ENCODE measurements at regions not wholly inside any gene's neighbourhood (a gene's known extent, or its start where the extent isn't known, plus 50 kb on each side); places are given as distances from the start of the nearest gene placed in this dataset.

GRCh38 chr14:85409481-85410210 is 120.3 kb upstream of the FLRT2 start:
- no peaks in the 10 kb centered on the region for H3K4me1 ChIP-seq
- H3K27ac ChIP-seq: no peak overlapping the region
- no peak for ATAC-seq
- intact Hi-C loops (cut with DNase I): no loop called here
- no peaks in the 10 kb centered on the region for H3K27me3 ChIP-seq
- no peak for DNase-seq
- H3K9me3 ChIP-seq: no peaks in the 10 kb centered on the region
- H3K36me3 ChIP-seq: no peaks in the 10 kb centered on the region
- no peak overlapping the region for H3K4me3 ChIP-seq
- TF ChIP-seq, protein P1, sequence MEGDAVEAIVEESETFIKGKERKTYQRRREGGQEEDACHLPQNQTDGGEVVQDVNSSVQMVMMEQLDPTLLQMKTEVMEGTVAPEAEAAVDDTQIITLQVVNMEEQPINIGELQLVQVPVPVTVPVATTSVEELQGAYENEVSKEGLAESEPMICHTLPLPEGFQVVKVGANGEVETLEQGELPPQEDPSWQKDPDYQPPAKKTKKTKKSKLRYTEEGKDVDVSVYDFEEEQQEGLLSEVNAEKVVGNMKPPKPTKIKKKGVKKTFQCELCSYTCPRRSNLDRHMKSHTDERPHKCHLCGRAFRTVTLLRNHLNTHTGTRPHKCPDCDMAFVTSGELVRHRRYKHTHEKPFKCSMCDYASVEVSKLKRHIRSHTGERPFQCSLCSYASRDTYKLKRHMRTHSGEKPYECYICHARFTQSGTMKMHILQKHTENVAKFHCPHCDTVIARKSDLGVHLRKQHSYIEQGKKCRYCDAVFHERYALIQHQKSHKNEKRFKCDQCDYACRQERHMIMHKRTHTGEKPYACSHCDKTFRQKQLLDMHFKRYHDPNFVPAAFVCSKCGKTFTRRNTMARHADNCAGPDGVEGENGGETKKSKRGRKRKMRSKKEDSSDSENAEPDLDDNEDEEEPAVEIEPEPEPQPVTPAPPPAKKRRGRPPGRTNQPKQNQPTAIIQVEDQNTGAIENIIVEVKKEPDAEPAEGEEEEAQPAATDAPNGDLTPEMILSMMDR (IDR thresholded peaks at IDR 0.05): no peak

- TF ChIP-seq, protein P1 (IDR thresholded peaks at IDR 0.05): no peak
Observed at GRCh38 chr14:85412756-85413155, 117.2 kb upstream of the FLRT2 start.

GRCh38 chr14:85413836-85414526 is 116.0 kb upstream of the FLRT2 start:
- Histone ChIP-seq H3K27me3 (no peaks in the 10 kb centered on the region), H3K9me3 (no peaks in the 10 kb centered on the region), H3K27ac (no peak overlapping the region), H3K4me1 (no peaks in the 10 kb centered on the region), H3K36me3 (no peaks in the 10 kb centered on the region), H3K4me3 (no peak overlapping the region)
- ATAC-seq: peak; percentile 83
- TF ChIP-seq, protein P1 (IDR thresholded peaks at IDR 0.05): no peak
- no peak for DNase-seq
- intact Hi-C loops (cut with DNase I): no loop called here

More at GRCh38 chr14:85412756-85413155, 117.2 kb upstream of the FLRT2 start:
- Histone ChIP-seq H3K36me3 (no peaks in the 10 kb centered on the region), H3K4me3 (no peak overlapping the region), H3K4me1 (no peaks in the 10 kb centered on the region), H3K27ac (no peak overlapping the region), H3K27me3 (no peaks in the 10 kb centered on the region), H3K9me3 (no peaks in the 10 kb centered on the region)
- intact Hi-C loops (cut with DNase I): no loop called here
- no peak for ATAC-seq
- DNase-seq: no peak

- Histone ChIP-seq H3K27ac (no peak overlapping the region), H3K9me3 (no peaks in the 10 kb centered on the region), H3K4me3 (no peak overlapping the region), H3K27me3 (no peaks in the 10 kb centered on the region), H3K4me1 (no peaks in the 10 kb centered on the region), H3K36me3 (no peaks in the 10 kb centered on the region)
- TF ChIP-seq, protein P1 (IDR thresholded peaks at IDR 0.05): peak; percentile 16
- intact Hi-C loops (cut with DNase I): no loop called here
- peak; percentile 77 for ATAC-seq
- no peak for DNase-seq
Observed at GRCh38 chr14:85415015-85415712, 114.8 kb upstream of the FLRT2 start.

- no peaks in the 10 kb centered on the region for H3K9me3 ChIP-seq
- H3K4me1 ChIP-seq: no peaks in the 10 kb centered on the region
- no peak for DNase-seq
- H3K27ac ChIP-seq: no peak overlapping the region
- intact Hi-C loops (cut with DNase I): no loop called here
- ATAC-seq: peak; percentile 66
- H3K4me3 ChIP-seq: no peak overlapping the region
- H3K36me3 ChIP-seq: no peaks in the 10 kb centered on the region
- TF ChIP-seq, protein P1 (IDR thresholded peaks at IDR 0.05): no peak
- H3K27me3 ChIP-seq: no peaks in the 10 kb centered on the region
Observed at GRCh38 chr14:85416771-85417170, 113.2 kb upstream of the FLRT2 start.
